Gastroesophageal sphincter (tissue), 4 donors: ENCODE measurements at regions not wholly inside any gene's neighbourhood (a gene's known extent, or its start where the extent isn't known, plus 50 kb on each side); places are given as distances from the start of the nearest gene placed in this dataset.

ENCODE experiments used
- ATAC-seq: fragments of 150-250 bp; one replicate; pipeline ENCODE4 v1.9.1; 2016; ENCODE audit warnings: mild to moderate bottlenecking, moderate library complexity
- H3K27ac ChIP-seq, 4 donors: fragments of 200-600 bp; sonication (generic) in 3 of 4; 1 replicate in 3 of 4; 2 replicates in 1 of 4; pipeline ENCODE4 v1.5.1; 2016 to 2019
- H3K27me3 ChIP-seq: fragments of 200-600 bp; sonication (generic); one replicate; pipeline ENCODE4 v1.5.1; 2019
- H3K36me3 ChIP-seq, 2 donors: fragments of 200-600 bp; sonication (generic); one replicate each; pipeline ENCODE4 v1.5.1; 2019; ENCODE audit warnings: control low read depth in 1 of 2
- H3K4me1 ChIP-seq, 3 donors: fragments of 200-600 bp; sonication (generic); 1 replicate in 2 of 3; 2 replicates in 1 of 3; pipeline ENCODE4 v1.5.1; 2016 to 2019; ENCODE audit warnings: control low read depth in 2 of 3
- H3K4me3 ChIP-seq, 2 donors: fragments of 200-600 bp; sonication (generic); one replicate each; pipeline ENCODE4 v1.5.1; 2019; ENCODE audit warnings: mild to moderate bottlenecking in 1 of 2, moderate library complexity in 1 of 2
- H3K9me3 ChIP-seq, 3 donors: fragments of 200-600 bp; sonication (generic); one replicate each; pipeline ENCODE4 v1.5.1; 2017 to 2019; ENCODE audit warnings: control low read depth in 2 of 3
- CTCF ChIP-seq, 4 experiments: fragments of 200-600 bp in 2 of 4; fragments of 450-650 bp in 2 of 4; sonication (generic) in 1 of 4; IDR thresholded peaks; one replicate each; pipeline ENCODE4 v1.5.1; 2017 to 2019; ENCODE audit warnings: antibody characterized with exemption in 4 of 4, mild to moderate bottlenecking in 2 of 4, moderate library complexity in 2 of 4
- EP300 ChIP-seq: sonication (generic); formaldehyde crosslinking; IDR thresholded peaks from one replicate; pipeline ENCODE4 v1.6.1; 2017; ENCODE audit warnings: antibody characterized with exemption, mild to moderate bottlenecking
- POLR2A ChIP-seq, 2 donors: fragments of 450-650 bp; IDR thresholded peaks; one replicate each; pipeline ENCODE4 v1.6.1; 2017; ENCODE audit warnings: antibody characterized with exemption in 2 of 2, mild to moderate bottlenecking in 2 of 2, moderate library complexity in 1 of 2
- POLR2AphosphoS5 ChIP-seq: sonication (generic); formaldehyde crosslinking; IDR thresholded peaks from one replicate; pipeline ENCODE4 v1.6.1; 2017; ENCODE audit warnings: antibody characterized with exemption
- WGBS, 2 donors: methylation state at CpG; one replicate each; pipeline ENCODE4 v1.1.5; 2018; ENCODE audit warnings: low coverage in 1 of 2; 5-methylcytosine and 5-hydroxymethylcytosine counted together

GRCh38 chr3:5762506-5762905 lies 575.0 kb downstream of the EDEM1 start:
- H3K27me3 ChIP-seq = no peaks in the 10 kb centered on the region
- H3K4me1 ChIP-seq = no peaks in the 10 kb centered on the region
- no peak for TF ChIP-seq EP300
- no peak for TF ChIP-seq CTCF (IDR thresholded peaks at IDR 0.05)
- no peak for TF ChIP-seq POLR2AphosphoS5
- TF ChIP-seq POLR2A (IDR thresholded peaks at IDR 0.05) = no peak
- no peaks in the 10 kb centered on the region for H3K9me3 ChIP-seq
- no peaks in the 10 kb centered on the region for H3K36me3 ChIP-seq
- no peak overlapping the region for H3K27ac ChIP-seq
- 50 to 93% methylated on average over 1 to 3 of the region's 3 CpGs for WGBS, 2 donors
- ATAC-seq = no peak
- H3K4me3 ChIP-seq = no peak overlapping the region

- ATAC-seq = no peak
- WGBS, 2 donors = 43 to 50% methylated on average over 1 of the region's 1 CpG
Measured at GRCh38 chr3:5766848-5767247, 579.3 kb downstream of the EDEM1 start.

GRCh38 chr3:5767304-5767703 lies 579.8 kb downstream of the EDEM1 start:
- Histone ChIP-seq H3K9me3 (no peaks in the 10 kb centered on the region), H3K27ac (no peak overlapping the region), H3K36me3 (no peaks in the 10 kb centered on the region), H3K4me1 (no peaks in the 10 kb centered on the region), H3K4me3 (no peak overlapping the region), H3K27me3 (no peaks in the 10 kb centered on the region)
- WGBS, 2 donors = 100% methylated on average over 1 to 2 of the region's 2 CpGs
- no peak for TF ChIP-seq POLR2A (IDR thresholded peaks at IDR 0.05)
- no peak for TF ChIP-seq CTCF (IDR thresholded peaks at IDR 0.05)
- TF ChIP-seq EP300 = no peak
- no peak for TF ChIP-seq POLR2AphosphoS5
- ATAC-seq = no peak

More at GRCh38 chr3:5766848-5767247, 579.3 kb downstream of the EDEM1 start:
- no peaks in the 10 kb centered on the region for H3K9me3 ChIP-seq
- H3K4me1 ChIP-seq = no peaks in the 10 kb centered on the region
- H3K36me3 ChIP-seq = no peaks in the 10 kb centered on the region
- no peak overlapping the region for H3K27ac ChIP-seq
- no peak for TF ChIP-seq CTCF (IDR thresholded peaks at IDR 0.05)
- H3K4me3 ChIP-seq = no peak overlapping the region
- no peaks in the 10 kb centered on the region for H3K27me3 ChIP-seq

GRCh38 chr3:5768281-5768945 lies 580.9 kb downstream of the EDEM1 start:
- TF ChIP-seq CTCF (IDR thresholded peaks at IDR 0.05) = no peak
- TF ChIP-seq EP300 = no peak
- TF ChIP-seq POLR2AphosphoS5 = no peak
- TF ChIP-seq POLR2A (IDR thresholded peaks at IDR 0.05) = no peak
- no peaks in the 10 kb centered on the region for H3K9me3 ChIP-seq
- no peak overlapping the region for H3K27ac ChIP-seq
- no peaks in the 10 kb centered on the region for H3K4me1 ChIP-seq
- no peaks in the 10 kb centered on the region for H3K36me3 ChIP-seq
- WGBS, 2 donors = 49 to 63% methylated on average over 6 of the region's 6 CpGs
- no peaks in the 10 kb centered on the region for H3K27me3 ChIP-seq
- no peak for ATAC-seq
- H3K4me3 ChIP-seq = no peak overlapping the region

DNA sequence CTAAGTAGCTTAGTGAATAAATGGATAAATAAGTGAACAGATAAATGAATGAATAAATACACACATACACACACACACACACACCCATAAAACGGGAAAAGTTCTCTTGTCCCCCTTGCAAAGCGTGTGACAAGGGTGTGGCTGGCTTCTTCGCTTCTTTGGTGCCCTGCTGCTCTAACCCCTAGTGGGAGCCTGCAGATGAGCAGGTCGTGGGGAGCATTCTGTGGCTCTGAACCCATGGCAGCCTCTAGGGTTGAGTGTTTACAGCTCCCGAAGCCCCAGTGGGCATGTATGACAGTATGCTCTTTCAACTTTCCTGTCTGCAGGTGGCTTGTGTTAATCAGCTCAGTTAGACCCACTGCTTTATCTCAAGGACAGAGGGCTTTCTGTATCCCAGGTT lies 582.3 kb downstream of the EDEM1 start:
- TF ChIP-seq EP300 = no peak
- no peak for TF ChIP-seq POLR2A (IDR thresholded peaks at IDR 0.05)
- TF ChIP-seq POLR2AphosphoS5 = no peak
- TF ChIP-seq CTCF (IDR thresholded peaks at IDR 0.05) = no peak
- H3K36me3 ChIP-seq = no peaks in the 10 kb centered on the region
- 81 to 88% methylated on average over 3 to 5 of the region's 5 CpGs for WGBS, 2 donors
- no peaks in the 10 kb centered on the region for H3K27me3 ChIP-seq
- no peaks in the 10 kb centered on the region for H3K9me3 ChIP-seq
- no peak for ATAC-seq
- H3K4me1 ChIP-seq = no peaks in the 10 kb centered on the region
- H3K27ac ChIP-seq = no peak overlapping the region
- H3K4me3 ChIP-seq = no peak overlapping the region
